ENCODE measurements at regions not wholly inside any gene's neighbourhood (a gene's known extent, or its start where the extent isn't known, plus 50 kb on each side); places are given as distances from the start of the nearest gene placed in this dataset.

DNA sequence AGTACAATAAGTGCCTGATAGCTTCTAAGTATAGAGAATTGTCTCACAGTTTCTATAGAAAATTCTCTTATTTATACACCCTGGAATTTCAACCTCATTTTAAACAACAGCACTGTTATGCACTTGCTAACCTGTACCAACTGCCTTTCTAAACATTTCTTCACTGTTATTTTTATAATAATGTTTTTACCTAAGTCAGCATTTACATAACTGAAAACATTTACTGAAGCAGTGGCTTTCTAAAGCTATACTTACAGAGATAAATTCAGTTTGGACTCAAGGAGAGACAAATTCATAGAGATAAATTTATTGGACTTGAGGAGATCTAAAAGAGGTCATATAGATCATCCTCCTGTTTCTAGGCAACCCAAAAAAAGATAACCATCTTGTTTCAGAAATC, 686.6 kb upstream of the FAT3 start:
- dilution Hi-C loops (cut with MboI; ENCODE audit: extremely low pct_ligation_motif_present, low sequenced_read_pairs), result no loop called here

More for the DNA sequence above, 686.6 kb upstream of the FAT3 start:
- DNase-seq (ENCODE audit: low read depth, low spot score) (no peak), FAIRE-seq (no peak)
- POLR2A ChIA-PET, result no interaction called here
- Histone ChIP-seq H3K9ac (replicated peaks; ENCODE audit: extremely low read depth, insufficient read depth, low read length) (no peak overlapping the region), H3K9me1 (replicated peaks; ENCODE audit: control insufficient read depth, extremely low read depth, insufficient read depth, low read length) (no peaks in the 10 kb centered on the region), H3K4me3 (replicated peaks in 1 of 3; ENCODE audit: insufficient read depth in 1 of 3, low read depth in 1 of 3, low read length in 3 of 3) (no peak overlapping the region), H3K36me3 (ENCODE audit: control insufficient read depth in 2 of 2, extremely low read depth in 1 of 2, insufficient read depth in 2 of 2, low read length in 2 of 2) (no peaks in the 10 kb centered on the region), H3K27me3 (ENCODE audit: control insufficient read depth in 2 of 2, insufficient read depth in 2 of 2, low read length in 2 of 2) (no peaks in the 10 kb centered on the region), H3K79me2 (ENCODE audit: control insufficient read depth, insufficient read depth, low read length) (no peaks in the 10 kb centered on the region), H3K4me2 (ENCODE audit: insufficient read depth, low read length) (no peak overlapping the region), H2AFZ (ENCODE audit: low read depth, low read length) (no peak overlapping the region), H3K4me1 (ENCODE audit: control insufficient read depth, extremely low read depth, insufficient read depth, low read length) (no peaks in the 10 kb centered on the region), H4K20me1 (replicated peaks; ENCODE audit: control insufficient read depth, extremely low read depth, insufficient read depth, low read length) (no peaks in the 10 kb centered on the region), H3K9me3 (replicated peaks; ENCODE audit: control insufficient read depth, insufficient read depth, low read length) (no peaks in the 10 kb centered on the region), H3K27ac (ENCODE audit: insufficient read depth, low read depth, low read length) (no peak overlapping the region)
- CTCF ChIA-PET, result no interaction called here
- no peak for TF ChIP-seq JUN (IDR thresholded peaks at IDR 0.05; ENCODE audit: borderline replicate concordance, insufficient read depth, insufficient read length, low read depth)
- TF ChIP-seq FOS (IDR thresholded peaks at IDR 0.05; ENCODE audit: borderline replicate concordance, insufficient read depth, low read length), result no peak
- TF ChIP-seq EZH2 (IDR thresholded peaks at IDR 0.05; ENCODE audit: borderline replicate concordance, low read depth, low read length, severe bottlenecking), result no peak
- TF ChIP-seq, protein P1, sequence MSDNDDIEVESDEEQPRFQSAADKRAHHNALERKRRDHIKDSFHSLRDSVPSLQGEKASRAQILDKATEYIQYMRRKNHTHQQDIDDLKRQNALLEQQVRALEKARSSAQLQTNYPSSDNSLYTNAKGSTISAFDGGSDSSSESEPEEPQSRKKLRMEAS (IDR thresholded peaks at IDR 0.05; ENCODE audit: insufficient read depth, insufficient read length), result no peak
- no peak for TF ChIP-seq POLR2A (IDR thresholded peaks at IDR 0.05; ENCODE audit: low read depth, low read length)
- no peak for TF ChIP-seq MYC (IDR thresholded peaks at IDR 0.05; ENCODE audit: low read depth, low read length)
- TF ChIP-seq GATA2 (IDR thresholded peaks at IDR 0.05; ENCODE audit: insufficient read depth, insufficient read length, low read depth, low read length), result no peak
- no peak for TF ChIP-seq POLR2AphosphoS5 (IDR thresholded peaks at IDR 0.05; ENCODE audit: insufficient read depth, low read depth, low read length)
- TF ChIP-seq, protein P2, sequence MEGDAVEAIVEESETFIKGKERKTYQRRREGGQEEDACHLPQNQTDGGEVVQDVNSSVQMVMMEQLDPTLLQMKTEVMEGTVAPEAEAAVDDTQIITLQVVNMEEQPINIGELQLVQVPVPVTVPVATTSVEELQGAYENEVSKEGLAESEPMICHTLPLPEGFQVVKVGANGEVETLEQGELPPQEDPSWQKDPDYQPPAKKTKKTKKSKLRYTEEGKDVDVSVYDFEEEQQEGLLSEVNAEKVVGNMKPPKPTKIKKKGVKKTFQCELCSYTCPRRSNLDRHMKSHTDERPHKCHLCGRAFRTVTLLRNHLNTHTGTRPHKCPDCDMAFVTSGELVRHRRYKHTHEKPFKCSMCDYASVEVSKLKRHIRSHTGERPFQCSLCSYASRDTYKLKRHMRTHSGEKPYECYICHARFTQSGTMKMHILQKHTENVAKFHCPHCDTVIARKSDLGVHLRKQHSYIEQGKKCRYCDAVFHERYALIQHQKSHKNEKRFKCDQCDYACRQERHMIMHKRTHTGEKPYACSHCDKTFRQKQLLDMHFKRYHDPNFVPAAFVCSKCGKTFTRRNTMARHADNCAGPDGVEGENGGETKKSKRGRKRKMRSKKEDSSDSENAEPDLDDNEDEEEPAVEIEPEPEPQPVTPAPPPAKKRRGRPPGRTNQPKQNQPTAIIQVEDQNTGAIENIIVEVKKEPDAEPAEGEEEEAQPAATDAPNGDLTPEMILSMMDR (IDR thresholded peaks at IDR 0.05; ENCODE audit: extremely low read depth in 1 of 2, insufficient read depth in 1 of 2, low read depth in 1 of 2, low read length in 2 of 2), result no peak
- intact Hi-C loops (cut with micrococcal nuclease), result no loop called here
- BruUV-seq (replicated peaks), result no TSS peak

All from endothelial cell of umbilical vein (primary cell).